ENCODE measurements at regions not wholly inside any gene's neighbourhood (a gene's known extent, or its start where the extent isn't known, plus 50 kb on each side); places are given as distances from the start of the nearest gene placed in this dataset.
"Not testable (repeated sequence)": the region's sequence is repeated elsewhere in the genome, so short reads cannot be mapped to it uniquely, and the experiment has no call there.

- H3K27me3 ChIP-seq; H3K9me3 ChIP-seq; H3K4me1 ChIP-seq; H3K36me3 ChIP-seq; in situ Hi-C loops (cut with MboI; ENCODE audit: low pct_ligation_motif_present in 1 of 4, low pct_unique_long_range_greater_than_20kb in 1 of 4, low sequenced_read_pairs in 3 of 4); H3K27ac ChIP-seq; DNase-seq; H3K4me3 ChIP-seq; intact Hi-C loops (cut with DNase I; ENCODE audit: low total_unique reads): not testable (repeated sequence)
- 87% methylated on average over 10 of the region's 12 CpGs; no CpG with 5 or more reads in 1 of the 2 donors for WGBS, 2 donors (ENCODE audit: low coverage in 1 of 2)
Observed at GRCh38 chr14:105893686-105894085, 367.3 kb downstream of the TMEM121 start.

- Histone ChIP-seq H3K4me3 (no peak overlapping the region), H3K27me3 (no peaks in the 10 kb centered on the region), H3K4me1 (no peaks in the 10 kb centered on the region), H3K27ac (no peak overlapping the region), H3K36me3 (no peaks in the 10 kb centered on the region), H3K9me3 (no peaks in the 10 kb centered on the region)
- in situ Hi-C loops (cut with MboI; ENCODE audit: low pct_ligation_motif_present in 1 of 4, low pct_unique_long_range_greater_than_20kb in 1 of 4, low sequenced_read_pairs in 3 of 4): no loop called here
- WGBS, 2 donors (ENCODE audit: low coverage in 1 of 2): 83% methylated on average over 14 of the region's 19 CpGs; no CpG with 5 or more reads in 1 of the 2 donors
- TF ChIP-seq POLR2AphosphoS5 (IDR thresholded peaks at IDR 0.05) (no peak), POLR2A (IDR thresholded peaks at IDR 0.05) (no peak), EP300 (IDR thresholded peaks at IDR 0.05; ENCODE audit: low read depth) (no peak)
- TF ChIP-seq, protein P1, sequence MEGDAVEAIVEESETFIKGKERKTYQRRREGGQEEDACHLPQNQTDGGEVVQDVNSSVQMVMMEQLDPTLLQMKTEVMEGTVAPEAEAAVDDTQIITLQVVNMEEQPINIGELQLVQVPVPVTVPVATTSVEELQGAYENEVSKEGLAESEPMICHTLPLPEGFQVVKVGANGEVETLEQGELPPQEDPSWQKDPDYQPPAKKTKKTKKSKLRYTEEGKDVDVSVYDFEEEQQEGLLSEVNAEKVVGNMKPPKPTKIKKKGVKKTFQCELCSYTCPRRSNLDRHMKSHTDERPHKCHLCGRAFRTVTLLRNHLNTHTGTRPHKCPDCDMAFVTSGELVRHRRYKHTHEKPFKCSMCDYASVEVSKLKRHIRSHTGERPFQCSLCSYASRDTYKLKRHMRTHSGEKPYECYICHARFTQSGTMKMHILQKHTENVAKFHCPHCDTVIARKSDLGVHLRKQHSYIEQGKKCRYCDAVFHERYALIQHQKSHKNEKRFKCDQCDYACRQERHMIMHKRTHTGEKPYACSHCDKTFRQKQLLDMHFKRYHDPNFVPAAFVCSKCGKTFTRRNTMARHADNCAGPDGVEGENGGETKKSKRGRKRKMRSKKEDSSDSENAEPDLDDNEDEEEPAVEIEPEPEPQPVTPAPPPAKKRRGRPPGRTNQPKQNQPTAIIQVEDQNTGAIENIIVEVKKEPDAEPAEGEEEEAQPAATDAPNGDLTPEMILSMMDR (IDR thresholded peaks at IDR 0.05): no peak
- intact Hi-C loops (cut with DNase I; ENCODE audit: low total_unique reads): no loop called here
- DNase-seq: peak; percentile 3
Observed at GRCh38 chr14:105894125-105894977, 368.0 kb downstream of the TMEM121 start.

DNA sequence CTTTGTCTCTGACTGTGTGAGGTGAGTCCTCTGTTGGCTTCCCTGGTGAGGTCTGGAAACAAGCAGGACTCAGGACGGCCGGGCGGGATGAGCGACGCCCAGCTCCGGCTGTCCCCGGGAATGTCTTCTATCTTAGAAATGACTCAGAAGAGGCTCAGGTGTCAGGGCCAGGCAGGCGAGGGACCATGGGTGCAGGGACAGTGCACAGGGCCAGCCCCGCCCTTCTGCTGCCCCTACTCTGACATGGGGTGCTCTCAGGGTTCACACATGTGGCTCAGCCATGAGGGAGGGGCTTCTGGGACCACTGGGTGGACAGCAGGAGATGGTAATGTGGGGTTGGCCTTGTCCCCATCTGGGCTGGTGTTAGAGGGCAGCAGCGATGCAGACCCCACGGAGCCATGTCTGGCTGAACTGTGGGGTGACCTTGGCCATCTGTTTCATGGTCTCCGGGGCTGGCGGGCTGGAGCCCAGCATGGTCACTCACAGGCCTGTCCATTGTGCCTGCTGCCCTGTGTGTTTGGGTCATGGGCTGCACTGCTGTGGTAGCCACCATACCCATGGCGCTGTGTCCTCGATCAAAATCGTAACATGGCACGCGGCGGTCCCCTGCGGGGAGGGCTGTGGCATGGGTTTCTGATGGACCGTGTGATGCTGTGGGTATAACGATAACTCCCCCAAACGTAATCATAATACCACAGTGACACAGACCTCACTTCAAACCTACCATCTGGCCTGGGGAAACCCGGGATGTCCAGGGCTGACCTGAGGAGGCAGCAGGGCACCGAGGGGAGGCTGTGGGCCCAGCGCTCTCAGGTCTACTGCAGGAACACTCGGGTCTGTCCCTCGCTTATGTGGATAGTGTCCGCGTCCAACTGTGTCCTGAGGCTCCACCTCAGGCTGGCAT is 368.8 kb downstream of the TMEM121 start:
- TF ChIP-seq, protein P1 (IDR thresholded peaks at IDR 0.05): no peak
- TF ChIP-seq POLR2AphosphoS5 (IDR thresholded peaks at IDR 0.05): no peak
- no peak for TF ChIP-seq POLR2A (IDR thresholded peaks at IDR 0.05)
- TF ChIP-seq EP300 (IDR thresholded peaks at IDR 0.05; ENCODE audit: low read depth): no peak
- Histone ChIP-seq H3K9me3 (no peaks in the 10 kb centered on the region), H3K36me3 (no peaks in the 10 kb centered on the region), H3K4me1 (no peaks in the 10 kb centered on the region), H3K27me3 (no peaks in the 10 kb centered on the region), H3K27ac (no peak overlapping the region), H3K4me3 (no peak overlapping the region)
- no peak for DNase-seq
- in situ Hi-C loops (cut with MboI; ENCODE audit: low pct_ligation_motif_present in 1 of 4, low pct_unique_long_range_greater_than_20kb in 1 of 4, low sequenced_read_pairs in 3 of 4) (no loop called here), intact Hi-C loops (cut with DNase I; ENCODE audit: low total_unique reads) (no loop called here)
- 85% methylated on average over 30 of the region's 30 CpGs; no CpG with 5 or more reads in 1 of the 2 donors for WGBS, 2 donors (ENCODE audit: low coverage in 1 of 2)

- in situ Hi-C loops (cut with MboI; ENCODE audit: low pct_ligation_motif_present in 1 of 4, low pct_unique_long_range_greater_than_20kb in 1 of 4, low sequenced_read_pairs in 3 of 4); intact Hi-C loops (cut with DNase I; ENCODE audit: low total_unique reads); H3K4me3 ChIP-seq; H3K4me1 ChIP-seq; H3K27ac ChIP-seq; DNase-seq; H3K36me3 ChIP-seq; H3K9me3 ChIP-seq; H3K27me3 ChIP-seq: not testable (repeated sequence)
- 88% methylated on average over 5 of the region's 6 CpGs; no CpG with 5 or more reads in 1 of the 2 donors for WGBS, 2 donors (ENCODE audit: low coverage in 1 of 2)
Observed at GRCh38 chr14:105896206-105896605, 369.8 kb downstream of the TMEM121 start.

- H3K36me3 ChIP-seq; in situ Hi-C loops (cut with MboI; ENCODE audit: low pct_ligation_motif_present in 1 of 4, low pct_unique_long_range_greater_than_20kb in 1 of 4, low sequenced_read_pairs in 3 of 4); H3K27ac ChIP-seq; intact Hi-C loops (cut with DNase I; ENCODE audit: low total_unique reads); H3K4me1 ChIP-seq; H3K4me3 ChIP-seq; H3K27me3 ChIP-seq; DNase-seq; H3K9me3 ChIP-seq: not testable (repeated sequence)
- WGBS, 2 donors (ENCODE audit: low coverage in 1 of 2): 59 to 77% methylated on average over 3 to 6 of the region's 6 CpGs
Observed at GRCh38 chr14:105896961-105897724, 370.8 kb downstream of the TMEM121 start.
